DOHH2 (cell line): ENCODE measurements at regions not wholly inside any gene's neighbourhood (a gene's known extent, or its start where the extent isn't known, plus 50 kb on each side); places are given as distances from the start of the nearest gene placed in this dataset.

Experiments
- H3F3A ChIP-seq: fragments of 200-600 bp; sonication (generic), shearing (Covaris generic); 2 replicates; pipeline ENCODE4 v1.6.0; 2016; ENCODE audit warnings: antibody characterized with exemption, mild to moderate bottlenecking; ENCODE audit not compliant: control insufficient read depth, insufficient read depth
- H3K27ac ChIP-seq: fragments of 200-600 bp; sonication (generic); 2 replicates; pipeline ENCODE4 v1.5.1; 2014; ENCODE audit warnings: low read depth, mild to moderate bottlenecking, low read length, moderate library complexity
- H3K27me3 ChIP-seq: fragments of 200-600 bp; sonication (generic); 2 replicates; pipeline ENCODE4 v1.6.1; 2014; ENCODE audit warnings: mild to moderate bottlenecking, low read length, mixed read lengths; ENCODE audit not compliant: control insufficient read depth
- H3K36me3 ChIP-seq: fragments of 200-600 bp; sonication (generic); 2 replicates; pipeline ENCODE4 v1.6.1; 2014; ENCODE audit warnings: mild to moderate bottlenecking, low read length, moderate library complexity, mixed read lengths; ENCODE audit not compliant: control insufficient read depth
- H3K4me1 ChIP-seq: fragments of 200-600 bp; sonication (generic); 2 replicates; pipeline ENCODE4 v1.6.1; 2014; ENCODE audit warnings: mild to moderate bottlenecking, low read length, mixed read lengths; ENCODE audit not compliant: control insufficient read depth
- H3K4me2 ChIP-seq: fragments of 200-600 bp; sonication (generic); 2 replicates; pipeline ENCODE4 v1.6.0; 2014; ENCODE audit warnings: mild to moderate bottlenecking, low read length, moderate library complexity
- H3K4me3 ChIP-seq: fragments of 200-600 bp; sonication (generic); 2 replicates; pipeline ENCODE4 v1.5.1; 2014; ENCODE audit warnings: mild to moderate bottlenecking, low read length, mixed read lengths
- H3K79me2 ChIP-seq: fragments of 200-600 bp; sonication (generic); 2 replicates; pipeline ENCODE4 v1.6.1; 2014; ENCODE audit warnings: mild to moderate bottlenecking, low read length, mixed read lengths; ENCODE audit not compliant: control insufficient read depth
- H3K9me2 ChIP-seq: fragments of 200-600 bp; sonication (generic); replicated peaks from 2 replicates; pipeline ENCODE4 v1.6.1; 2014; ENCODE audit warnings: mild to moderate bottlenecking, low read length, mixed read lengths; ENCODE audit not compliant: control insufficient read depth
- H3K9me3 ChIP-seq: fragments of 200-600 bp; sonication (generic); 2 replicates; pipeline ENCODE4 v1.6.1; 2014; ENCODE audit warnings: antibody characterized with exemption, low read length, mixed read lengths; ENCODE audit not compliant: control insufficient read depth, insufficient read depth
- H4K20me1 ChIP-seq: fragments of 200-600 bp; sonication (generic); 2 replicates; pipeline ENCODE4 v1.6.0; 2014; ENCODE audit warnings: low read depth, mild to moderate bottlenecking, antibody characterized with exemption, low read length, moderate library complexity; ENCODE audit not compliant: control insufficient read depth, insufficient read depth
- EZH2phosphoT487 ChIP-seq: fragments of 200-600 bp; sonication (generic); IDR thresholded peaks from 2 replicates; pipeline ENCODE4 v1.6.1; 2017; ENCODE audit warnings: borderline replicate concordance, mild to moderate bottlenecking, antibody characterized with exemption, low read length, moderate library complexity, mixed read lengths
- TF ChIP-seq, protein P1 (sequence below): fragments of 200-600 bp; sonication (generic); IDR thresholded peaks from one replicate; pipeline ENCODE4 v1.5.1; 2014; ENCODE audit warnings: antibody characterized with exemption, mild to moderate bottlenecking, low read depth, low read length; ENCODE audit not compliant: poor library complexity, severe bottlenecking

DNA sequence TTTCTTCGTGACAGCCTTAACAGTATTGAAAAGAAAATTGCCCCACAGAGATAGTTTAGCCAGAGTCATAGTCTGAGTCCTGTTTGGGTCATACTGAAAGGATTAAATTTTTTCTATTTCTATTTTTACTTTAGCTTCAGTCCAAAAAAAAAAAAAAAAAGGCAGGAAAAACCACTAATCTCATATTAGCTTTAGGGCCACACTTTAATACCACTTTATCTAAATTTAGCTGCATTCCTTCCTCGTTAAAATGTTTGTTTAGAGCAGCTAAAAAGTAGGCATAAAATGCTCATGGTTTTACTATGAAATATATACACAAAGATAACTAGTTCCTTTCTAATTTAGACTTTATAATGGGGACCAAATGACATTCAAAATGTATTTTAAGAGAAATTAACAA lies 216.5 kb upstream of the TMEM196 start:
- Histone ChIP-seq H3K27me3 (no peaks in the 10 kb centered on the region), H3F3A (no peaks in the 10 kb centered on the region), H3K4me2 (no peak overlapping the region), H4K20me1 (no peaks in the 10 kb centered on the region), H3K4me3 (no peak overlapping the region), H3K36me3 (no peaks in the 10 kb centered on the region), H3K4me1 (no peaks in the 10 kb centered on the region), H3K9me3 (no peaks in the 10 kb centered on the region), H3K79me2 (no peaks in the 10 kb centered on the region), H3K27ac (no peak overlapping the region), H3K9me2 (no peaks in the 10 kb centered on the region; the same call in 1 of the 2 replicates)
- no peak for TF ChIP-seq EZH2phosphoT487
- TF ChIP-seq, protein P1, sequence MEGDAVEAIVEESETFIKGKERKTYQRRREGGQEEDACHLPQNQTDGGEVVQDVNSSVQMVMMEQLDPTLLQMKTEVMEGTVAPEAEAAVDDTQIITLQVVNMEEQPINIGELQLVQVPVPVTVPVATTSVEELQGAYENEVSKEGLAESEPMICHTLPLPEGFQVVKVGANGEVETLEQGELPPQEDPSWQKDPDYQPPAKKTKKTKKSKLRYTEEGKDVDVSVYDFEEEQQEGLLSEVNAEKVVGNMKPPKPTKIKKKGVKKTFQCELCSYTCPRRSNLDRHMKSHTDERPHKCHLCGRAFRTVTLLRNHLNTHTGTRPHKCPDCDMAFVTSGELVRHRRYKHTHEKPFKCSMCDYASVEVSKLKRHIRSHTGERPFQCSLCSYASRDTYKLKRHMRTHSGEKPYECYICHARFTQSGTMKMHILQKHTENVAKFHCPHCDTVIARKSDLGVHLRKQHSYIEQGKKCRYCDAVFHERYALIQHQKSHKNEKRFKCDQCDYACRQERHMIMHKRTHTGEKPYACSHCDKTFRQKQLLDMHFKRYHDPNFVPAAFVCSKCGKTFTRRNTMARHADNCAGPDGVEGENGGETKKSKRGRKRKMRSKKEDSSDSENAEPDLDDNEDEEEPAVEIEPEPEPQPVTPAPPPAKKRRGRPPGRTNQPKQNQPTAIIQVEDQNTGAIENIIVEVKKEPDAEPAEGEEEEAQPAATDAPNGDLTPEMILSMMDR = no peak

DNA sequence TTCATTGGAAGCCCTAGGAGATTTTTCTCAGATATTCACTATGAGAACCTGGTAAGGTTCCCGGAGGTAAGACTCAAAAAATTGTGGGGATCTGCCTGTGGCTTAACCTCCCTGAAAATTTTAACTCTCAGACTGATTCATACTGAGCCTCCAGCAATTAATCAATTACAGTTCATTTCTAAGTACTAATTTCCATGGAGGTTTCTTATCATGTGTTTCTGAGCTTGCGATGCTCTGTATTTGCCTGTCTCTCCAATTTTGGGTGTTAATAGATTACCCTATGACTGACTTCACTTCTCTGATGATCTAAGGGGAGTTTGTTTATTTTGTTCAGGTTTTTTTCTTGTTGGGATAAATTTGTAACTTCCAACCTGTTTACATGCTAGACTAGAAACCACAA lies 215.4 kb upstream of the TMEM196 start:
- no peak for TF ChIP-seq EZH2phosphoT487
- TF ChIP-seq, protein P1 = no peak

DNA sequence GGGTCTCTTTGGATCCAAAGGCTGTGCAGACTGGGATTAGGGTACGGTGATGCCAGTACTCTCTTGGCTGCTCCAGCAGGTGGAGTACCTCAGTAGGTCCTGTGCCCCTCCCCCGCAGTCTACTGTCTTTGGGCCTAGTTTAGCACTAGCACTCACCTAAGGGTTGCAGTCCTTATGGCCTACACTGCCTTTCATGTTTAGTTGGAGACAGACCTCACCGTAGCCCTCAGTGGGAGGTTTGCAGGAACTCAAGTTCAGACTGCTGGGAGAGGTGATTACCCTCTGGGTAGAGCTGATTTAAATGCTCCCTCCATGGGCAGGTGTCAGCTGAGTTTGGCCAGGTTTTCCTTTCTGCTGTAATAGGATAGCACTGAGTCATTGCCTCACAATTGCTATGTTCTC lies 210.8 kb upstream of the TMEM196 start:
- Histone ChIP-seq H3K4me1 (no peaks in the 10 kb centered on the region), H3K27me3 (no peaks in the 10 kb centered on the region), H3K4me2 (no peak overlapping the region), H3K27ac (no peak overlapping the region), H3K36me3 (no peaks in the 10 kb centered on the region), H3K4me3 (no peak overlapping the region), H3F3A (no peaks in the 10 kb centered on the region), H3K79me2 (no peaks in the 10 kb centered on the region), H3K9me2 (no peaks in the 10 kb centered on the region; the same call in 1 of the 2 replicates), H4K20me1 (no peaks in the 10 kb centered on the region), H3K9me3 (no peaks in the 10 kb centered on the region)
- TF ChIP-seq, protein P1 = no peak
- TF ChIP-seq EZH2phosphoT487 = no peak

More for the DNA sequence above, 215.4 kb upstream of the TMEM196 start:
- Histone ChIP-seq H3K79me2 (no peaks in the 10 kb centered on the region), H3K27me3 (no peaks in the 10 kb centered on the region), H3F3A (no peaks in the 10 kb centered on the region), H3K9me3 (no peaks in the 10 kb centered on the region), H3K4me3 (no peak overlapping the region), H3K27ac (no peak overlapping the region), H3K4me2 (no peak overlapping the region), H3K4me1 (no peaks in the 10 kb centered on the region), H4K20me1 (no peaks in the 10 kb centered on the region), H3K9me2 (no peaks in the 10 kb centered on the region; the same call in 1 of the 2 replicates), H3K36me3 (no peaks in the 10 kb centered on the region)
